Adrenal gland (tissue), 5 donors: ENCODE measurements at regions not wholly inside any gene's neighbourhood (a gene's known extent, or its start where the extent isn't known, plus 50 kb on each side); places are given as distances from the start of the nearest gene placed in this dataset.

Source experiments
- POLR2A ChIP-seq, 2 donors: fragments of 450-650 bp; IDR thresholded peaks; one replicate each; pipeline ENCODE4 v1.6.1; 2017; ENCODE audit warnings: antibody characterized with exemption in 2 of 2, mild to moderate bottlenecking in 2 of 2, moderate library complexity in 1 of 2
- TF ChIP-seq, protein P1 (sequence below), 6 experiments: fragments of 450-650 bp in 4 of 6; fragments of 200-600 bp in 2 of 6; sonication (generic) in 1 of 6; IDR thresholded peaks; 1 replicate in 5 of 6; 2 replicates in 1 of 6; pipeline versions ENCODE4 v1.5.1 to v1.8.0; 2016 to 2021; ENCODE audit warnings: antibody characterized with exemption in 6 of 6, mild to moderate bottlenecking in 2 of 6, moderate library complexity in 1 of 6
- donor health status: DM: no; HTN: no; CAD: no.

DNA sequence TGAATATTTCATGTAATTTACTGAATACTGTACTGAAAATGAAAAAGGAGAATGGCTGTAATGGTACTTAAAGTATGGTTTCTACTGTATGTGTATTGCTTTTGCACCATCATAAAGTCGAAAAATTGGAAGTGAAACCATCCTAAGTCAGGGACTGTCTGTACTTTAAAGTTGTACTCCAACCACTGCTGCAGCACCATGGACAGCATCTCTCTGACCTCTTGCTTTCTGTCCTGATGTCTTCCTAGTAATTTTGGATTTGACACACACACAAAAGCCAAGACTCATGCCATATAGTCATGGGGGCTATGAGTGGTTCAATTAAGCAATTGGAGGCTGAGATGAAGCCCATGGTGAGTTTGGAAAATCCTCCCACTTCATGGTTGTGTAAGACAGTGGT, 256.3 kb upstream of the PKDCC start:
- TF ChIP-seq, protein P1, sequence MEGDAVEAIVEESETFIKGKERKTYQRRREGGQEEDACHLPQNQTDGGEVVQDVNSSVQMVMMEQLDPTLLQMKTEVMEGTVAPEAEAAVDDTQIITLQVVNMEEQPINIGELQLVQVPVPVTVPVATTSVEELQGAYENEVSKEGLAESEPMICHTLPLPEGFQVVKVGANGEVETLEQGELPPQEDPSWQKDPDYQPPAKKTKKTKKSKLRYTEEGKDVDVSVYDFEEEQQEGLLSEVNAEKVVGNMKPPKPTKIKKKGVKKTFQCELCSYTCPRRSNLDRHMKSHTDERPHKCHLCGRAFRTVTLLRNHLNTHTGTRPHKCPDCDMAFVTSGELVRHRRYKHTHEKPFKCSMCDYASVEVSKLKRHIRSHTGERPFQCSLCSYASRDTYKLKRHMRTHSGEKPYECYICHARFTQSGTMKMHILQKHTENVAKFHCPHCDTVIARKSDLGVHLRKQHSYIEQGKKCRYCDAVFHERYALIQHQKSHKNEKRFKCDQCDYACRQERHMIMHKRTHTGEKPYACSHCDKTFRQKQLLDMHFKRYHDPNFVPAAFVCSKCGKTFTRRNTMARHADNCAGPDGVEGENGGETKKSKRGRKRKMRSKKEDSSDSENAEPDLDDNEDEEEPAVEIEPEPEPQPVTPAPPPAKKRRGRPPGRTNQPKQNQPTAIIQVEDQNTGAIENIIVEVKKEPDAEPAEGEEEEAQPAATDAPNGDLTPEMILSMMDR (IDR thresholded peaks at IDR 0.05) = no peak
- no peak for TF ChIP-seq POLR2A (IDR thresholded peaks at IDR 0.05)
